ENCODE measurements at regions not wholly inside any gene's neighbourhood (a gene's known extent, or its start where the extent isn't known, plus 50 kb on each side); places are given as distances from the start of the nearest gene placed in this dataset.

DNA sequence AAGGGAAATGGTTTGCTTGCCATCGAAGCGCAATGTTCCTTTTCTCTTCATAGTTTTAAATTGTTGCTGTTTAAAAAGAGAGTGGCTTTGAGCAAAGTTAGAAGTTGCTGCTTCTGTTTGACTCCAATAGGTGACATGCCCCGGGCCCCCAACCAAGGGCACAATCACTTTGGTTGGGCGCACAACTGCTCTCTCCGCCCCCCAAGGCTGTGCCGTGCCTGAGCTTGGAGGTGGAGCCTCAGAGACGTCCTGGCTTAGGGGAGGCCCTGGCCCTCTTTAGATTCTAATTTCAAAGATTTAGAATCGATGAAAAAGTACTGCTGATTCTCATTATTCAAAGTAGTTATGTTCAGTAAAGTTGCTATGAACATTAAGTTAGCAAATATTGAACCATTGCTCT, 725.9 kb downstream of the COL12A1 start:
- TF ChIP-seq, protein P1, sequence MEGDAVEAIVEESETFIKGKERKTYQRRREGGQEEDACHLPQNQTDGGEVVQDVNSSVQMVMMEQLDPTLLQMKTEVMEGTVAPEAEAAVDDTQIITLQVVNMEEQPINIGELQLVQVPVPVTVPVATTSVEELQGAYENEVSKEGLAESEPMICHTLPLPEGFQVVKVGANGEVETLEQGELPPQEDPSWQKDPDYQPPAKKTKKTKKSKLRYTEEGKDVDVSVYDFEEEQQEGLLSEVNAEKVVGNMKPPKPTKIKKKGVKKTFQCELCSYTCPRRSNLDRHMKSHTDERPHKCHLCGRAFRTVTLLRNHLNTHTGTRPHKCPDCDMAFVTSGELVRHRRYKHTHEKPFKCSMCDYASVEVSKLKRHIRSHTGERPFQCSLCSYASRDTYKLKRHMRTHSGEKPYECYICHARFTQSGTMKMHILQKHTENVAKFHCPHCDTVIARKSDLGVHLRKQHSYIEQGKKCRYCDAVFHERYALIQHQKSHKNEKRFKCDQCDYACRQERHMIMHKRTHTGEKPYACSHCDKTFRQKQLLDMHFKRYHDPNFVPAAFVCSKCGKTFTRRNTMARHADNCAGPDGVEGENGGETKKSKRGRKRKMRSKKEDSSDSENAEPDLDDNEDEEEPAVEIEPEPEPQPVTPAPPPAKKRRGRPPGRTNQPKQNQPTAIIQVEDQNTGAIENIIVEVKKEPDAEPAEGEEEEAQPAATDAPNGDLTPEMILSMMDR (IDR thresholded peaks at IDR 0.05; ENCODE audit: borderline replicate concordance, extremely low read depth, low read length, poor library complexity, severe bottlenecking), result no peak
- no peak for TF ChIP-seq EZH2 (IDR thresholded peaks at IDR 0.05; ENCODE audit: borderline replicate concordance, low read depth, low read length, severe bottlenecking)
